ENCODE measurements at regions not wholly inside any gene's neighbourhood (a gene's known extent, or its start where the extent isn't known, plus 50 kb on each side); places are given as distances from the start of the nearest gene placed in this dataset.

DNA sequence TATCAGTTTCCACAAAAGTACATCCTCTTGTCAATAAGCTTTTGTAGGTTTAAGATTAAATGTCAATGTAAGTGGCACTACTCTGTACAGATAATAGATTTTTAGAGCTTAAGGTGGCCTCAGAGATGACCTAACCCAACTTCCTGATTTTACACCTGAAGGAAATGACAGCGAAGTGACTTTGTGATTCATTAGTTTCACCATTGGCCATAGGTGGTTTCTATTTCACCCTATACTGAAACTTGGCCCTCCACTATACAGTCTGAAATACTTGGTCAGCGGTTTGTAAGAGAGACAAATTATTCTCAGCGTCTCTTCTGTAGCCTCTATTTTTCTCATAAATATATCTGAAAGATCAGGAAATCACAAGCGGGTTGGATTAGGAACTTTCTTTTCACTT, 330.4 kb upstream of the FAM98A start:
- no peaks in the 10 kb centered on the region for H3K9me3 ChIP-seq

DNA sequence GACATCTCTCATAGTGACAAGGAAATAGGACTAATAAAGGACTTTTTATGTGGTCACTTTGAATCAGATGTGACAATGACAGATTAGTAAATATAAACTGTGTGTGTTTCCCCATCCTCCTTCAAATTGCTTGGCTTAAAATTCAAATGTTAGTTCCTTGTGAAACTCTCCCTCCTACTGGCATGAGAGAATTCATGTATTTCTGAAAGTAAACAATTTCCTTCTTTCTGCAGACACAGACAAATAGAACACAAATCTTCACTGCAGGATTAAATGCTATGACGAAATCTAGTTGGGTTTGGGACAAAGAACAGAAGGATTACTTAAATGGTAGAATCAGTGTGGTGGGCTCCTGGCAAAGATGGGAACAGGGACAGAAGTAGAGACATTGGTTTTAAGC, 328.7 kb upstream of the FAM98A start:
- no peaks in the 10 kb centered on the region for H3K36me3 ChIP-seq
- intact Hi-C loops (cut with DNase I), result no loop called here
- no peak for DNase-seq
- no peaks in the 10 kb centered on the region for H3K27me3 ChIP-seq
- no peak overlapping the region for H3K27ac ChIP-seq
- H3K4me3 ChIP-seq, result no peak overlapping the region
- 50% methylated on average over 1 of the region's 1 CpG for WGBS (ENCODE audit: insufficient coverage, low coverage, low lambda C conversion rate, missing lambda C conversion rate)
- no peaks in the 10 kb centered on the region for H3K9me3 ChIP-seq
- no peaks in the 10 kb centered on the region for H3K4me1 ChIP-seq
- ATAC-seq, result no peak
- TF ChIP-seq, protein P1, sequence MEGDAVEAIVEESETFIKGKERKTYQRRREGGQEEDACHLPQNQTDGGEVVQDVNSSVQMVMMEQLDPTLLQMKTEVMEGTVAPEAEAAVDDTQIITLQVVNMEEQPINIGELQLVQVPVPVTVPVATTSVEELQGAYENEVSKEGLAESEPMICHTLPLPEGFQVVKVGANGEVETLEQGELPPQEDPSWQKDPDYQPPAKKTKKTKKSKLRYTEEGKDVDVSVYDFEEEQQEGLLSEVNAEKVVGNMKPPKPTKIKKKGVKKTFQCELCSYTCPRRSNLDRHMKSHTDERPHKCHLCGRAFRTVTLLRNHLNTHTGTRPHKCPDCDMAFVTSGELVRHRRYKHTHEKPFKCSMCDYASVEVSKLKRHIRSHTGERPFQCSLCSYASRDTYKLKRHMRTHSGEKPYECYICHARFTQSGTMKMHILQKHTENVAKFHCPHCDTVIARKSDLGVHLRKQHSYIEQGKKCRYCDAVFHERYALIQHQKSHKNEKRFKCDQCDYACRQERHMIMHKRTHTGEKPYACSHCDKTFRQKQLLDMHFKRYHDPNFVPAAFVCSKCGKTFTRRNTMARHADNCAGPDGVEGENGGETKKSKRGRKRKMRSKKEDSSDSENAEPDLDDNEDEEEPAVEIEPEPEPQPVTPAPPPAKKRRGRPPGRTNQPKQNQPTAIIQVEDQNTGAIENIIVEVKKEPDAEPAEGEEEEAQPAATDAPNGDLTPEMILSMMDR (IDR thresholded peaks at IDR 0.05), result no peak
- TF ChIP-seq POLR2A (IDR thresholded peaks at IDR 0.05), result no peak

More for the DNA sequence above, 330.4 kb upstream of the FAM98A start:
- TF ChIP-seq, protein P1 (IDR thresholded peaks at IDR 0.05), result no peak
- no peak for TF ChIP-seq POLR2A (IDR thresholded peaks at IDR 0.05)
- Histone ChIP-seq H3K36me3 (no peaks in the 10 kb centered on the region), H3K27me3 (no peaks in the 10 kb centered on the region), H3K4me3 (no peak overlapping the region), H3K27ac (no peak overlapping the region), H3K4me1 (no peaks in the 10 kb centered on the region)
- intact Hi-C loops (cut with DNase I), result no loop called here
- WGBS (ENCODE audit: insufficient coverage, low coverage, low lambda C conversion rate, missing lambda C conversion rate), result 78% methylated on average over 4 of the region's 4 CpGs
- DNase-seq, result no peak
- ATAC-seq, result no peak

DNA sequence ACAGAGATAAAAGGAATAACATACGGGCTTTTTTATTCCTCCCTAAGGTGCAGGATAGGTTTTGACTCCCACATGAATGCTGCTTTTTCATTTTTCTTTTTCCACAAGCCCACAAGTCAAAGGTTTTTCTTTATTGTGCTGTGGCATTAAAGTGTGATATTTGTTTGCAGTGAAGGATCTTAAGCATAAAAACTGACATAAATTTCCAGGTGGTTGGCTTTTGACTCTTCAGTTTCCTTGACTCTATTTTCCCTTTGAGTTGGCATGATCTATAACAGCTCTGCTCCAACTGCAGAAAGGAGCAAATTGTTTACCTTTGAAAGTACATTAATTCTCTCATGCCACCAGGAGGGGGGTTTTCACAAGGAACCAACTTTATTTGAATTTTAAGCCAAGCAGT, 326.2 kb upstream of the FAM98A start:
- intact Hi-C loops (cut with DNase I), result no loop called here
- Histone ChIP-seq H3K36me3 (no peaks in the 10 kb centered on the region), H3K9me3 (no peaks in the 10 kb centered on the region), H3K4me1 (no peaks in the 10 kb centered on the region), H3K27me3 (no peaks in the 10 kb centered on the region), H3K27ac (no peak overlapping the region), H3K4me3 (no peak overlapping the region)
- WGBS (ENCODE audit: insufficient coverage, low coverage, low lambda C conversion rate, missing lambda C conversion rate), result 40% methylated on average over 1 of the region's 1 CpG
- no peak for DNase-seq
- no peak for TF ChIP-seq POLR2A (IDR thresholded peaks at IDR 0.05)
- TF ChIP-seq, protein P1 (IDR thresholded peaks at IDR 0.05), result no peak
- ATAC-seq, result no peak

DNA sequence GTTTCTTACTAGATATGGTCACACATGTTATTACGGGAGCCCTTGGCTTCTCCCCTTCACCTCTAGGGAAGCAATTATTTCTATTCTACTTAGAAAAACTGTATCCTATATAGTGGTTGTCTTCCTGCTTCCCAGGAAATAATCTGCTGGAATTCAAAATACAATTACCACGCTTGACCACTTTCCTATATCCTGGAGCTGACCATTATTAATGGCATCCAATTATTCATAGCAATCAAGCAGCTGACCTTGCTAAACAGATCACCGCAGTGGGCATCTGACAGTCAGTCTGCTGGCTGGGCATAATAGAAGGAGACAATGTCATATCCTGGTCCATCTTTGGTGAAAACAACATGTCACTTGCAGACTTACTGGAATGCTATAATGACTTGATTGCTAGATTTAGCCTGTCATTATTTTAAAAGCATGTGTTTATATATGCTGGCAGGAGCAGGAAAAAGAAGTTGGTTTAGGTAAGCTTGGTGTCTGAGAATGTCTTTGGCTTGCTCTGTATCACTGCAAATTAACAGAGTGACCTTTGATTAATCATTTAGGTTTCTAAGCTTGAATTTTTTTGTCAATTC, 325.6 kb upstream of the FAM98A start:
- H3K9me3 ChIP-seq, result no peaks in the 10 kb centered on the region
- intact Hi-C loops (cut with DNase I), result no loop called here

More for the DNA sequence above, 325.6 kb upstream of the FAM98A start:
- DNase-seq (no peak), ATAC-seq (no peak)
- Histone ChIP-seq H3K4me3 (no peak overlapping the region), H3K27me3 (no peaks in the 10 kb centered on the region), H3K4me1 (no peaks in the 10 kb centered on the region), H3K27ac (no peak overlapping the region), H3K36me3 (no peaks in the 10 kb centered on the region)
- TF ChIP-seq, protein P1 (IDR thresholded peaks at IDR 0.05), result no peak
- TF ChIP-seq POLR2A (IDR thresholded peaks at IDR 0.05), result no peak
- WGBS (ENCODE audit: insufficient coverage, low coverage, low lambda C conversion rate, missing lambda C conversion rate), result 31% methylated on average over 3 of the region's 3 CpGs

Data from right lobe of liver (tissue), 6 donors.